ENCODE measurements at regions not wholly inside any gene's neighbourhood (a gene's known extent, or its start where the extent isn't known, plus 50 kb on each side); places are given as distances from the start of the nearest gene placed in this dataset.
A peak's percentile ranks its signal among the peaks of the same experiment; 100 is the strongest.

- no peak overlapping the region for H3K4me3 ChIP-seq (ENCODE audit: low read depth, low read length)
- DNase-seq (ENCODE audit: low read depth), result peak; percentile 36
- no peak for TF ChIP-seq CTCF (IDR thresholded peaks at IDR 0.05; ENCODE audit: insufficient read depth, low read depth, low read length)
Measured at GRCh38 chr2:146238254-146238966, 1606.4 kb upstream of the ACVR2A start.

- H3K4me3 ChIP-seq (ENCODE audit: low read depth, low read length), result no peak overlapping the region
- no peak for TF ChIP-seq CTCF (IDR thresholded peaks at IDR 0.05; ENCODE audit: insufficient read depth, low read depth, low read length)
- DNase-seq (ENCODE audit: low read depth), result no peak
Measured at GRCh38 chr2:146235158-146235557, 1609.7 kb upstream of the ACVR2A start.

GRCh38 chr2:146229508-146230155 lies 1615.2 kb upstream of the ACVR2A start:
- no peak for DNase-seq (ENCODE audit: low read depth)
- no peak for TF ChIP-seq CTCF (IDR thresholded peaks at IDR 0.05; ENCODE audit: insufficient read depth, low read depth, low read length)
- H3K4me3 ChIP-seq (ENCODE audit: low read depth, low read length), result no peak overlapping the region

GRCh38 chr2:146228466-146229058 lies 1616.3 kb upstream of the ACVR2A start:
- DNase-seq (ENCODE audit: low read depth), result no peak
- TF ChIP-seq CTCF (IDR thresholded peaks at IDR 0.05; ENCODE audit: insufficient read depth, low read depth, low read length), result no peak
- H3K4me3 ChIP-seq (ENCODE audit: low read depth, low read length), result no peak overlapping the region

GRCh38 chr2:146228020-146228393 lies 1616.8 kb upstream of the ACVR2A start:
- no peak for TF ChIP-seq CTCF (IDR thresholded peaks at IDR 0.05; ENCODE audit: insufficient read depth, low read depth, low read length)
- no peak overlapping the region for H3K4me3 ChIP-seq (ENCODE audit: low read depth, low read length)
- DNase-seq (ENCODE audit: low read depth), result no peak

GRCh38 chr2:146227152-146228019 lies 1617.4 kb upstream of the ACVR2A start:
- DNase-seq (ENCODE audit: low read depth), result no peak
- no peak overlapping the region for H3K4me3 ChIP-seq (ENCODE audit: low read depth, low read length)
- no peak for TF ChIP-seq CTCF (IDR thresholded peaks at IDR 0.05; ENCODE audit: insufficient read depth, low read depth, low read length)
